ENCODE measurements at regions not wholly inside any gene's neighbourhood (a gene's known extent, or its start where the extent isn't known, plus 50 kb on each side); places are given as distances from the start of the nearest gene placed in this dataset.

GRCh38 chr7:18174996-18175395 is 147.3 kb upstream of the PRPS1L1 start:
- ChIA-PET POLR2A (ENCODE audit: partially characterized antibody) (no interaction called here), CTCF (ENCODE audit: partially characterized antibody) (no interaction called here)
- Mint-ChIP-seq H3K9me3 (peaks cover 0 to 2% (median 0%) of the 10 kb centered on the region in 8 donors), H3K4me3 (no peak overlapping the region), H3K27ac (no peak overlapping the region), H3K4me1 (no peaks in the 10 kb centered on the region), H3K27me3 (peaks cover 3 to 4% of the 10 kb centered on the region in 2 donors), H3K36me3 (no peaks in the 10 kb centered on the region)
- no peaks in the 10 kb centered on the region for H3K4me1 ChIP-seq (ENCODE audit: insufficient read depth, low read length)
- intact Hi-C loops (cut with micrococcal nuclease), result no loop called here
- no peaks in the 10 kb centered on the region for H3K9me3 ChIP-seq (ENCODE audit: control insufficient read depth in 1 of 2, low read length in 2 of 2)
- no peak overlapping the region for H3K4me3 ChIP-seq (ENCODE audit: low read length in 2 of 2)
- no peak overlapping the region for H3K27ac ChIP-seq (ENCODE audit: low read depth, low read length)
- H3K27me3 ChIP-seq (ENCODE audit: insufficient read depth, low read length), result no peaks in the 10 kb centered on the region
- no peak for DNase-seq
- H3K36me3 ChIP-seq (ENCODE audit: insufficient read depth, low read length), result no peaks in the 10 kb centered on the region

GRCh38 chr7:18175801-18176450 is 148.3 kb upstream of the PRPS1L1 start:
- CTCF ChIA-PET (ENCODE audit: partially characterized antibody), result no interaction called here
- POLR2A ChIA-PET (ENCODE audit: partially characterized antibody), result no interaction called here
- no peaks in the 10 kb centered on the region for H3K36me3 Mint-ChIP-seq

DNA sequence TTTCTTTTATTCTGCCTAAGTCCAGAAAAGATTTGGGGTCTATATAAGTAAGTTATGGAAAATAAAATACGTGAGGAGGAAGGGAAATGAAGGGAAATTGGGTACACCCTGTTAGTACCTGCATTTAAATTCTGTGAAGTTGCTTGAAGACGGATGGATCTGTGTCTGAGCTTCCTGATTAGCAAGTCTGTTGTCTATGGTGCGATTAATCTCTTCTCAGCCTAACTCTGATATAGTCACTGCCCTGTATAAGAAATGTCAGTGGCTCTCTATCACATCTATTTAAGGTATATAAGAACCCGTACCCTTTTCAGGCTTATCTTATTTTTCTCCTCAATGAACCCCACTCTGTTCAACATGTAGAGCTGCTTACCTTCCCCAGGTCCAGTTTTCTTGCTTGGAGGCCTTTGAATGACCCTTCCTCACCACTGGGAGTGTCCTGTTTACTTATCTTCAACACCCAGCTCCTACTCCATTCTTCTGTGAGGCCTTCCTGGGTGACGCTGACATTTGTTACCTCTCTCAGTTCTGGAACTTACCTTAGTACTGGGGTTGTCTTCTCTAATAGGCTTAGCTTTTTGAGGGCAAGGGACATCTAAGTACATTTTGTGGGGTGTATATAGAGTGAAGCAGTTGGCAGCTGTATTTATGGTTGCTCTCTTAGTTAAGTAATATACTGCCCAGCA is 149.6 kb upstream of the PRPS1L1 start:
- no peak overlapping the region for H3K27ac ChIP-seq (ENCODE audit: low read depth, low read length)
- no peak overlapping the region for H3K4me3 ChIP-seq (ENCODE audit: low read length in 2 of 2)
- DNase-seq, result no peak
- no peaks in the 10 kb centered on the region for H3K36me3 ChIP-seq (ENCODE audit: insufficient read depth, low read length)
- Mint-ChIP-seq H3K36me3 (no peaks in the 10 kb centered on the region), H3K9me3 (peaks cover 0 to 1% (median 0%) of the 10 kb centered on the region in 8 donors), H3K27me3 (peaks cover 6 to 7% of the 10 kb centered on the region in 2 donors), H3K4me1 (no peaks in the 10 kb centered on the region), H3K4me3 (no peak overlapping the region), H3K27ac (no peak overlapping the region)
- H3K9me3 ChIP-seq (ENCODE audit: control insufficient read depth in 1 of 2, low read length in 2 of 2), result no peaks in the 10 kb centered on the region
- no peaks in the 10 kb centered on the region for H3K4me1 ChIP-seq (ENCODE audit: insufficient read depth, low read length)
- ChIA-PET CTCF (ENCODE audit: partially characterized antibody) (no interaction called here), POLR2A (ENCODE audit: partially characterized antibody) (no interaction called here)
- intact Hi-C loops (cut with micrococcal nuclease), result no loop called here
- no peaks in the 10 kb centered on the region for H3K27me3 ChIP-seq (ENCODE audit: insufficient read depth, low read length)

More at GRCh38 chr7:18175801-18176450, 148.3 kb upstream of the PRPS1L1 start:
- H3K4me1 Mint-ChIP-seq, result no peaks in the 10 kb centered on the region
- no peak overlapping the region for H3K27ac Mint-ChIP-seq
- H3K27me3 Mint-ChIP-seq, result peaks cover 4 to 6% of the 10 kb centered on the region in 2 donors
- Histone ChIP-seq H3K36me3 (ENCODE audit: insufficient read depth, low read length) (no peaks in the 10 kb centered on the region), H3K27ac (ENCODE audit: low read depth, low read length) (no peak overlapping the region), H3K4me1 (ENCODE audit: insufficient read depth, low read length) (no peaks in the 10 kb centered on the region), H3K4me3 (ENCODE audit: low read length in 2 of 2) (no peak overlapping the region), H3K9me3 (ENCODE audit: control insufficient read depth in 1 of 2, low read length in 2 of 2) (no peaks in the 10 kb centered on the region), H3K27me3 (ENCODE audit: insufficient read depth, low read length) (no peaks in the 10 kb centered on the region)
- no peak overlapping the region for H3K4me3 Mint-ChIP-seq
- DNase-seq, result no peak
- peaks cover 0 to 1% (median 0%) of the 10 kb centered on the region in 8 donors for H3K9me3 Mint-ChIP-seq
- intact Hi-C loops (cut with micrococcal nuclease), result no loop called here

DNA sequence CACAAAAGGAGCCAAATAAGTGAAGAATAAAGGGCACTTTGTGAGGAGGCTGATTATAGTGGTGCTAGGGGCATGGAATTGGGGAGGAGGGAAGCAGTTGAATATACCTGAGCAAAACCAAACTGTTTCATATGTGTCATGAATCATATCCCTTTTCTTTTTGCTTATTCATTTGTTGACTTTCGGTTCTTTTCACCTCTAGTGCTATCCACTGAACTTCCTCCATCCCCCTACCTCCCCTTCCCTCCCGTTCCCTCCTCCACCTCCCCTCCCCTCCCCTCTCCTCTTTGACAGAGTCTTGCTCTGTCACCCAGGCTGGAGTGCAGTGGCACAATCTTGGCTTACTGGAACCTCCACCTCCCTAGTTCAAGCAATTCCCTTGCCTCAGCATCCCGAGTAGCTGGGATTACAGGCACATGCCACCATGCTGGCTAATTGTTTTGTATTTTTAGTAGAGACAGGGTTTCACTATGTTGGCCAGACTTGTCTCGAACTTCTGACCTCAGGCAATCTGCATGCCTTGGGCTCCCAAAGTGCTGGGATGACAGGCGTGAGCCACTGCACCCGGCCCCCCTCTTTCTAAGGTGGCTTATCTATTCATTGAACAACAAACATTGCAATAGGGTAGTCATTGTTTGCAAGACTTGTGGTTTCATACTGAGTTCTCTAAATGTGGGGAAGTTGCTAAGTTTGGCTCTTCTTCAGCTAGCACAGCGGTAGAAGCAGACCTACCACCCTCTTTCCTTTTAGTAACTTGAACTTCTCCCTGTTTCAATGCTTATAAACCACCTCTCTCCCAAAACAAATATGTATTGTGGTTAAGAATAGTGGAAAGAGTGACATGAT is 150.4 kb upstream of the PRPS1L1 start:
- intact Hi-C loops (cut with micrococcal nuclease), result no loop called here
- CTCF ChIA-PET (ENCODE audit: partially characterized antibody), result no interaction called here
- no peaks in the 10 kb centered on the region for H3K36me3 Mint-ChIP-seq
- no peaks in the 10 kb centered on the region for H3K9me3 ChIP-seq (ENCODE audit: control insufficient read depth in 1 of 2, low read length in 2 of 2)
- H3K27me3 ChIP-seq (ENCODE audit: insufficient read depth, low read length), result no peaks in the 10 kb centered on the region
- no peak for DNase-seq
- H3K27ac Mint-ChIP-seq, result no peak overlapping the region
- H3K27ac ChIP-seq (ENCODE audit: low read depth, low read length), result no peak overlapping the region
- H3K4me3 ChIP-seq (ENCODE audit: low read length in 2 of 2), result no peak overlapping the region
- peaks cover 0 to 3% (median 0%) of the 10 kb centered on the region in 8 donors for H3K9me3 Mint-ChIP-seq
- H3K4me3 Mint-ChIP-seq, result no peak overlapping the region
- POLR2A ChIA-PET (ENCODE audit: partially characterized antibody), result no interaction called here
- no peaks in the 10 kb centered on the region for H3K4me1 ChIP-seq (ENCODE audit: insufficient read depth, low read length)
- no peaks in the 10 kb centered on the region for H3K4me1 Mint-ChIP-seq
- no peaks in the 10 kb centered on the region for H3K36me3 ChIP-seq (ENCODE audit: insufficient read depth, low read length)
- peaks cover 9% of the 10 kb centered on the region in 2 donors for H3K27me3 Mint-ChIP-seq

GRCh38 chr7:18179093-18179492 is 151.4 kb upstream of the PRPS1L1 start:
- H3K4me1 Mint-ChIP-seq, result no peaks in the 10 kb centered on the region
- ChIA-PET CTCF (ENCODE audit: partially characterized antibody) (no interaction called here), POLR2A (ENCODE audit: partially characterized antibody) (no interaction called here)
- no peaks in the 10 kb centered on the region for H3K36me3 Mint-ChIP-seq
- H3K27me3 Mint-ChIP-seq, result peaks cover 11% of the 10 kb centered on the region in 2 donors
- Histone ChIP-seq H3K4me1 (ENCODE audit: insufficient read depth, low read length) (no peaks in the 10 kb centered on the region), H3K9me3 (ENCODE audit: control insufficient read depth in 1 of 2, low read length in 2 of 2) (no peaks in the 10 kb centered on the region), H3K27me3 (ENCODE audit: insufficient read depth, low read length) (no peaks in the 10 kb centered on the region), H3K36me3 (ENCODE audit: insufficient read depth, low read length) (no peaks in the 10 kb centered on the region), H3K4me3 (ENCODE audit: low read length in 2 of 2) (no peak overlapping the region), H3K27ac (ENCODE audit: low read depth, low read length) (no peak overlapping the region)
- peaks cover 0 to 3% (median 0%) of the 10 kb centered on the region in 8 donors for H3K9me3 Mint-ChIP-seq
- intact Hi-C loops (cut with micrococcal nuclease), result no loop called here
- no peak for DNase-seq
- no peak overlapping the region for H3K4me3 Mint-ChIP-seq
- no peak overlapping the region for H3K27ac Mint-ChIP-seq

DNA sequence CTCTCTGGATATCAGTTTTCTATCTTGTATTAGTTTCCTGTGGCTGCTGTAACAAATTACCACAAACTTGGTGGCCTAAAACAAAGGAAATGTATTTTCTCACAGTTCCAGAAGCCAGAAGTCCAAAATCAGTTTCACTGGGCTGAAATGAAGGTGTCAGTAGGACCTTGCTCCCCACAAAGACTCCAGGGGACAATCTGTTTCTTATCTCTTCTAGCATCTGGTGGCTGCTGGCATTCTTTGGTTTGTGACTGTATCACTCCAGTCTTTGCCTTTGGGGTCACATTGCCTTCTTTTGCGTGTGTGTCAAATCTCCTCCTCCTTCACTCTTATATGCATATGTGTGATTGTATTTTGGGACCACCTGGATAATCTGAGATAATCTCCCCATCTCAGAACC is 153.0 kb upstream of the PRPS1L1 start:
- POLR2A ChIA-PET (ENCODE audit: partially characterized antibody), result no interaction called here
- DNase-seq, result no peak
- Mint-ChIP-seq H3K27ac (no peak overlapping the region), H3K36me3 (no peaks in the 10 kb centered on the region), H3K4me1 (no peaks in the 10 kb centered on the region), H3K27me3 (peaks cover 10 to 11% of the 10 kb centered on the region in 2 donors), H3K4me3 (no peak overlapping the region), H3K9me3 (peaks cover 0 to 3% (median 0%) of the 10 kb centered on the region in 8 donors)
- H3K27ac ChIP-seq (ENCODE audit: low read depth, low read length), result no peak overlapping the region
- no peaks in the 10 kb centered on the region for H3K36me3 ChIP-seq (ENCODE audit: insufficient read depth, low read length)
- intact Hi-C loops (cut with micrococcal nuclease), result no loop called here
- H3K27me3 ChIP-seq (ENCODE audit: insufficient read depth, low read length), result no peaks in the 10 kb centered on the region
- H3K9me3 ChIP-seq (ENCODE audit: control insufficient read depth in 1 of 2, low read length in 2 of 2), result no peaks in the 10 kb centered on the region
- CTCF ChIA-PET (ENCODE audit: partially characterized antibody), result no interaction called here
- no peak overlapping the region for H3K4me3 ChIP-seq (ENCODE audit: low read length in 2 of 2)
- H3K4me1 ChIP-seq (ENCODE audit: insufficient read depth, low read length), result no peaks in the 10 kb centered on the region

GRCh38 chr7:18189500-18190126 is 162.0 kb upstream of the PRPS1L1 start:
- Mint-ChIP-seq H3K4me1 (no peaks in the 10 kb centered on the region), H3K27me3 (peaks cover 3 to 5% of the 10 kb centered on the region in 2 donors), H3K9me3 (peaks cover 0 to 4% (median 0%) of the 10 kb centered on the region in 8 donors), H3K4me3 (no peak overlapping the region), H3K27ac (no peak overlapping the region), H3K36me3 (no peaks in the 10 kb centered on the region)
- intact Hi-C loops (cut with micrococcal nuclease), result no loop called here
- Histone ChIP-seq H3K36me3 (ENCODE audit: insufficient read depth, low read length) (no peaks in the 10 kb centered on the region), H3K9me3 (ENCODE audit: control insufficient read depth in 1 of 2, low read length in 2 of 2) (no peaks in the 10 kb centered on the region), H3K4me3 (ENCODE audit: low read length in 2 of 2) (no peak overlapping the region), H3K4me1 (ENCODE audit: insufficient read depth, low read length) (no peaks in the 10 kb centered on the region), H3K27me3 (ENCODE audit: insufficient read depth, low read length) (no peaks in the 10 kb centered on the region), H3K27ac (ENCODE audit: low read depth, low read length) (no peak overlapping the region)
- no peak for DNase-seq
- POLR2A ChIA-PET (ENCODE audit: partially characterized antibody), result no interaction called here
- CTCF ChIA-PET (ENCODE audit: partially characterized antibody), result no interaction called here
